ENCODE measurements at regions not wholly inside any gene's neighbourhood (a gene's known extent, or its start where the extent isn't known, plus 50 kb on each side); places are given as distances from the start of the nearest gene placed in this dataset.

DNA sequence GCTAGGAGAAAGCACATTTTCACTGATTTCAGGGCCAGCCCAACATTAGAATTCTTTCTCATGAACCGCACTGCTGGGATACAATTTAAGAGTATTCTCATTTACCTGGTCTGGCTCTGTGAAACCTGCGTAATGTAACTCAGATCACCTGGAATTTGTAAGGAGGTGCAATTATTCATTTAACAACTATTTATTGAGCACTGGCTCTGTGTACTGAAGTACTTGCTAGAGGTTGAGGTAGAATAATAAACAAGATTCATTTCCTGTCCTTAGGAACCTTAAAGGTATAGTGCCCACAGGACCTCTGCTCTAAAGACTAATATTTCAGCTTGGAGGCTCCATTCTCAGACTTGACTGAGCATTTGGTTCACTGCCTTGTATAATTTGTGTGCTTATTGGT, 242.2 kb upstream of the ZPLD1 start:
- TF ChIP-seq, protein P1, sequence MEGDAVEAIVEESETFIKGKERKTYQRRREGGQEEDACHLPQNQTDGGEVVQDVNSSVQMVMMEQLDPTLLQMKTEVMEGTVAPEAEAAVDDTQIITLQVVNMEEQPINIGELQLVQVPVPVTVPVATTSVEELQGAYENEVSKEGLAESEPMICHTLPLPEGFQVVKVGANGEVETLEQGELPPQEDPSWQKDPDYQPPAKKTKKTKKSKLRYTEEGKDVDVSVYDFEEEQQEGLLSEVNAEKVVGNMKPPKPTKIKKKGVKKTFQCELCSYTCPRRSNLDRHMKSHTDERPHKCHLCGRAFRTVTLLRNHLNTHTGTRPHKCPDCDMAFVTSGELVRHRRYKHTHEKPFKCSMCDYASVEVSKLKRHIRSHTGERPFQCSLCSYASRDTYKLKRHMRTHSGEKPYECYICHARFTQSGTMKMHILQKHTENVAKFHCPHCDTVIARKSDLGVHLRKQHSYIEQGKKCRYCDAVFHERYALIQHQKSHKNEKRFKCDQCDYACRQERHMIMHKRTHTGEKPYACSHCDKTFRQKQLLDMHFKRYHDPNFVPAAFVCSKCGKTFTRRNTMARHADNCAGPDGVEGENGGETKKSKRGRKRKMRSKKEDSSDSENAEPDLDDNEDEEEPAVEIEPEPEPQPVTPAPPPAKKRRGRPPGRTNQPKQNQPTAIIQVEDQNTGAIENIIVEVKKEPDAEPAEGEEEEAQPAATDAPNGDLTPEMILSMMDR (IDR thresholded peaks at IDR 0.05): no peak
- no peak for TF ChIP-seq ZFX (IDR thresholded peaks at IDR 0.05; ENCODE audit: borderline replicate concordance)
